HG03280 (cell line): ENCODE measurements at regions not wholly inside any gene's neighbourhood (a gene's known extent, or its start where the extent isn't known, plus 50 kb on each side); places are given as distances from the start of the nearest gene placed in this dataset.

ENCODE experiments used
- ATAC-seq: cut with Tn5 transposase; IDR thresholded peaks from one replicate; pipeline ENCODE4 v1.9.1; 2021; ENCODE audit warnings: mild to moderate bottlenecking, moderate library complexity; ENCODE audit not compliant: unreplicated experiment

- ATAC-seq = no peak
Observed at GRCh38 chr1:72579629-72580028, 297.3 kb upstream of the NEGR1 start.

GRCh38 chr1:72570815-72571214 lies 288.5 kb upstream of the NEGR1 start:
- no peak for ATAC-seq

DNA sequence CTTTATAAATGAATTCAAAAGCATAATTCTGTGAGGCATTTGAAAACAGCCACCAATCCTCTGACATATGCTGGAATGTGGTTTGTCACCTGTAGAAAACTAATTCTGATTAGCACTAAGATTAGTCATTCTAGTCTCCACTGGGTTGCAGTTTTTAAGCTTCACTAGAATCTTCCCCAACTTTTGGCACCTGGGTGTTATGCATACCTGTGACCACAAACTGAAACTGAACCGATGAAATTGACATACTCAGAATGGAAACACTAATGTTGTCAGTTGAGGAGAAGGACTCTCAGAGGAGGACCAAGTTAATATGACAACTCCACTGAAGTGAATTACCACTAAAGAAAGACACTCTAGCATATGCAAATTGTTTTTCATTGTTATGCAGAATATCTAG lies 285.8 kb upstream of the NEGR1 start:
- no peak for ATAC-seq

GRCh38 chr1:72567521-72567920 lies 285.2 kb upstream of the NEGR1 start:
- ATAC-seq = no peak

DNA sequence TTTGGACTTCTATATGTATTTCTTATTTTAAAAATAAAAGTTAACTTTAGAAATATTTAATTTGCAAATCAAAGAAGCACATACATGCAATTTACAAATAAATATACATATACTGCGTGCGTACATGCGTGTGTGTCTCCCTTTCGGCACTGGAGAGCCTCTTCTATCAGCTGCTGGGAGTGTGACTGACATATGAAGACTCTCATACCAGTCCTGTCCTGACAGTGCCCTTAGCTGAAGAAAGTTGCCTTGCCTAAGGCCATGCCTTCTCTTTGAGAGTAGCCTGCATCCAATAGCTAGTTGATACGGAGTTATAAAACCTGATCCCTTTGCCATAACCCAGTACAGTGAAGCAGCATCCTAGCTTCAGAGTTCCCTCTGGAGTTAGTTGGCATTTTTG lies 282.4 kb upstream of the NEGR1 start:
- ATAC-seq = no peak

DNA sequence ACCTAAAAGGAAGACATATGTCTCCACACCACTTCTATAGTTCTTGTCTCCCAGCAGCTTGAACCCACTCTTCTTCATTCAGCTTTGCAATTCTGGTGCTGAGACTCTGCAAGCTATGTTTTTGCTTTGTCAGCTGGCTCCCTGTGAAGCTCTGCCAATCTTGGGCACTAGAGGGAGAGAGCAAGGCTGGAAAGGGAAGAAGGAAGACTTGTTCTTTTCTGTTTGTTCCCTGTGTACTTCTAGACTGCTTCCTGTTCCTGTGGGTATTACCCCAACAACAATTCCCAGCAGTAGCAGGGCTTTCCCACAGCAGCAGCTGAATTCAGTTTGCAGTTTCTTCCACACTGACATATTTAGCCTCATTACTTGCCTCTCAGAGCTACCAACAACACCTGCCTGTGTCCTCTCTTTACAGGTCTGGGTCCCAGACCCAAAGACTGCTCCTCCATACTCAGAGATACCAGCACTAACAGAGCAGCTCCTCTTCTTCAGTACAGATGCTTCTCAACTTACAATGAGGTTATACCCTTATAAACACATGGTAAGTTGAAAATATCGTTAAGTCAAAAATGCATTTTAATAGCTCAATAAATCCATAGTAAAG lies 275.2 kb upstream of the NEGR1 start:
- no peak for ATAC-seq

- no peak for ATAC-seq
Observed at GRCh38 chr1:72547412-72547811, 265.1 kb upstream of the NEGR1 start.

- no peak for ATAC-seq
Observed at GRCh38 chr1:72540674-72541073, 258.3 kb upstream of the NEGR1 start.

- ATAC-seq = no peak
Observed at GRCh38 chr1:72535470-72535869, 253.1 kb upstream of the NEGR1 start.

GRCh38 chr1:72530646-72531045 lies 248.3 kb upstream of the NEGR1 start:
- ATAC-seq = no peak

GRCh38 chr1:72526926-72527325 lies 244.6 kb upstream of the NEGR1 start:
- ATAC-seq = no peak

GRCh38 chr1:72524021-72524420 lies 241.7 kb upstream of the NEGR1 start:
- no peak for ATAC-seq

DNA sequence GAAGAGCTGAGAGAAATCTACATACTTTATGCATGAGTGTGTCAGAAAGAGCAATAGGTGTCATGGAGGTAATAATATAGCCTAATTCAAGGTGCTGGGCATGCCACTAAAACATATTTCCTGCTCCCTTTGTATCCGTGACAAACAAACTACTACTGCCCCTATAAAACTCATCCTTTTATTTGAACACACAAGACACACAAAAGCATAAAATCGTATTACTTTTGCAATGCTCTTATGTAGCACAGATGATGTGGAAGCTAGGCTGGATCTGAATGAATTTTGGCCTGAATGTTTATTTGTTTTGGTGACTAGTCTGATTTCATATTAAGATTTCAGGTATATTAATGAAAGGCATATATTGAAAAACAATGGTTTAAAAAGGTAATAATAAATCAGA lies 239.3 kb upstream of the NEGR1 start:
- ATAC-seq = no peak

DNA sequence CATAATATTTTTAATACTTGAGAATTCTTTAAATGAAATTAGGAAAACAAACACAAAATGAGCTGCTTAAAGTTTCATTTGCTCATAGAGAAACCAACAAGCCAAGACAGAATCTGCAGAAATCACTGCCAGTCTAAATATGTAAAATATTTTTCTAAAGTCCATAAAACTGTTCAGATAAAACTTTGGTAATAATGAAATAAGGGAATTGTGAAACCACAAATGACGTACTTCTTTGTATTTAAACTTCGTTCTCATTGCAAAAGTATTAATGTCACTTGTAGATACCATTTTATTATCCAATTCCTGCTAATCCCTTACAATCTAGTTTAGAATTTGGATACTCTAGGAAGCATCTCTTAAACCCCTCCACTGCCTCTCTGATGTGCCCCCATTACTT lies 234.5 kb upstream of the NEGR1 start:
- no peak for ATAC-seq

DNA sequence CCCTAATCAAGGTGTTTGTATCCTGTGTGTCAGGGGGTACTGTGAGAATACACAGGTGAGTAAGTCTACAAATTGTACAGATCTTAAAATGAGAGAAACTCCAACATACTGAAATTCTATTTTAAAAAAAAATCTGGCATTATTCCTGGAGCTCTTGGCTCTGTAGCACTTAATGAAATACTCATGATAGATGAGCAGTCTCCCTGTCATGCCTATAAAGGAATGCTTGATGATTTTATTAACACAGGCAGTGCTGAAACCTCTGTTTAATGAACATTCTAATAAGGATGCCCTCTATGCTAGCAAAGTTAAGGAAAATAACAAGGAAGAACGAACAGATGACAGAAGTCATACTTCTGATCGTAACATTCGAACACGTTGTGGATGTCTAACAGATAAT lies 233.9 kb upstream of the NEGR1 start:
- no peak for ATAC-seq

GRCh38 chr1:72498371-72498770 lies 216.0 kb upstream of the NEGR1 start:
- no peak for ATAC-seq

- no peak for ATAC-seq
Observed at GRCh38 chr1:72489801-72490200, 207.5 kb upstream of the NEGR1 start.

DNA sequence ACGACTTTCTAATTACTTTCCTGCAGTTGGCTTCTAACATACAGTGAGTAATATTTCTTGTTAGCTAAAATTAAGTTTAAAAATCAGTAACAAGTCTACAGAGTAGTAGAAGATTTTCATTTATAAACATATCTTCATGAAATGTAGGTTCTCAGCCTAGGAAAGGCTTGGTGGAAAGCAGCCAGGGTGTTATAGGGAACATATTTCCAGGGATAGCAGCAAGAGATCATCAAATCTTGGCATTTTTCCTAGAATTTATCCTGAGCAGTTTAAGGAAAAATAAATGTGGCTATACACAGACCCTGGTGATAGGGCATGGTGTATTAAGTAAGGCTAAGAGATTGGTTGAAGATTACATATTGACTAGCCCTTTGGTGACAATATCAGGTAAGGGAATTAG lies 203.5 kb upstream of the NEGR1 start:
- no peak for ATAC-seq

- no peak for ATAC-seq
Observed at GRCh38 chr1:72483846-72484357, 201.6 kb upstream of the NEGR1 start.

DNA sequence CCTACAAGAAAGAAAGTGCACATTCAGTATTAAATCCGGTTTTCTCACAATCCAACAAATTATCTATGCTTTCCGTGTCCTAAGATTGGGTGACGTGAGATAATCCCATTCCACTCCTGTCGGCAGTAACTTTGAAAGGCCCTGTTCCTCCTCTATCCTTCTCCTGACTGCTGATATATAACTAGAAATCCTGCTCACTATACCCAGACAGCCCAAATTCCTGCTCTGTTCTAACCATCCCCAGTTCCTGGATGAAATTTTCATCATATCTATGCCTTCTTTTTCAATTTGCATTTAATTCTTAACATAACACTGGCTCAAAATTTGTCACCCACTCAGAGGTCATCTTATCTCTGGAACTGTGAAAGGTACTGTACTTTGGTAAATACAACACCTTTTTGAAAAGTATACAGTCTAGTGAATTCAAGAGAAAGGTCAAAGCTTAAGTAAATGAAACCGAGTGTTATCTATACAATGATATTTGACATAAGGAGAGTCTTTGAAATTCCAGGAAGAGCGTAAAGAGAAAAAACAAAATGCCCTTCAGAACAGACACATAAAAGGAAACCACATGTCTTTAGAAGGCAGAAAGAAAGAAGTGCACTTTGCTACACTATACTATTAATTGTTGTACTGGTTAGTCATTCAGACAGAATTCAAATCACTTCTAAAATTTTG lies 200.5 kb upstream of the NEGR1 start:
- no peak for ATAC-seq

GRCh38 chr1:72481420-72481970 lies 199.2 kb upstream of the NEGR1 start:
- no peak for ATAC-seq

DNA sequence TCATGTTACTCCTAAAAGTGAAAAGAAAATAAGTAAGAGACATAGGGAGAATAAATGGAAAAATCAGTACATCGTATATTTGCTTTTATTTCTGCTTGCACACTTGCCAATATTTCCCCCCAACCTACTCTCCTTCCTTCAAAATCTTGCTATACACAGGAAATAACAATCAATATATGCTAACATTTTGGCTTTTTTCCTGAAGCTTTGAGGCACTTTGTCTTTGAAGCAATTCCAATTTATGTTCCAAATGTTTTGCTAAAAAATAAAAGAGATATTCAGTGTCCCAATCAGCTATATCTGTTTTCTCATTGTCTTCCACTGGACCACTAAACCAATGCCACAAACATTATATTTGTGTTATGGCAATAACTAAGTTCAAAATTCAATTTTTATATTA lies 184.0 kb upstream of the NEGR1 start:
- ATAC-seq = no peak
